ENCODE measurements at regions not wholly inside any gene's neighbourhood (a gene's known extent, or its start where the extent isn't known, plus 50 kb on each side); places are given as distances from the start of the nearest gene placed in this dataset.

DNA sequence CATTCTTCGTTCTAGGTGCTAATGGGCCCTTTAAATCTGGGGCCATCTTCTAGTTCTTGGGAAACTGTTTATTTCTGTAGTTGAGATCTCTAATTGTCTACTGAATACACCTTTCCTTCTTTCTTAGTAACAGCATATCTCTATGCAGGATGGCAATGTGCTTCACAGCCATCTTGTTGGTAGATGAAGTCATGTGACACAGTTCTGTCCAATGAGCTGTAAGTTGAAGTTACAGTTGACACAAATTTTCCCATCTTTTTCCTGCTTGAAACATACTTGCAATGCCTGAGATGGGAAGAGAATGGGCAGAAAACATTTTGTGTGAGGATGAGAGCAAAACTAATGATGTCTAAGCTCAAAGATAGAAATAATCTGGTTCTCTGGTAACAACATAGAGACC is 57.3 kb upstream of the PHLPP1 start:
- Histone ChIP-seq H3K79me2 (replicated peaks; ENCODE audit: insufficient read depth) (no peaks in the 10 kb centered on the region), H3K36me3 (ENCODE audit: insufficient read depth) (no peaks in the 10 kb centered on the region; the same call in 1 of the 2 replicates), H3K4me1 (ENCODE audit: insufficient read depth) (no peaks in the 10 kb centered on the region), H3F3A (replicated peaks; ENCODE audit: low read depth) (no peaks in the 10 kb centered on the region), H3K9me2 (ENCODE audit: insufficient read depth) (no peaks in the 10 kb centered on the region), H3K4me2 (no peak overlapping the region), H3K4me3 (no peak overlapping the region), H4K20me1 (replicated peaks; ENCODE audit: insufficient read depth) (no peaks in the 10 kb centered on the region), H3K27ac (ENCODE audit: low read depth) (no peak overlapping the region), H3K27me3 (ENCODE audit: insufficient read depth) (no peaks in the 10 kb centered on the region), H2AFZ (peak overlapping the region; percentile 57; the same call in 1 of the 2 replicates)
- DNase-seq (ENCODE audit: low spot score) (no peak), ATAC-seq (no peak)
- H3K4me3 Mint-ChIP-seq = no peak overlapping the region
- no peaks in the 10 kb centered on the region for H3K9me3 Mint-ChIP-seq
- H3K36me3 Mint-ChIP-seq (ENCODE audit: low read depth) = no peaks in the 10 kb centered on the region; the same call in 2 of the 3 replicates
- H3K27ac Mint-ChIP-seq = no peak overlapping the region
- no peak for TF ChIP-seq ZNF331 (CRISPR knock-in tag; IDR thresholded peaks at IDR 0.05; ENCODE audit: low read depth)
- TF ChIP-seq POLR2AphosphoS5 (IDR thresholded peaks at IDR 0.05; ENCODE audit: low read depth) = no peak
- TF ChIP-seq STAT1 (IDR thresholded peaks at IDR 0.05; ENCODE audit: unreplicated experiment) = no peak
- no peak for TF ChIP-seq CREB1 (CRISPR knock-in tag; IDR thresholded peaks at IDR 0.05; ENCODE audit: low read depth)
- TF ChIP-seq NANOG (IDR thresholded peaks at IDR 0.05; ENCODE audit: borderline replicate concordance) = no peak
- peaks cover 3% of the 10 kb centered on the region; the same call in 1 of the 3 replicates for H3K4me1 Mint-ChIP-seq
- H3K27me3 Mint-ChIP-seq (ENCODE audit: insufficient read depth, low read depth, poor library complexity) = peaks cover 2% of the 10 kb centered on the region

GRCh38 chr18:62659698-62660097 is 55.6 kb upstream of the PHLPP1 start:
- Mint-ChIP-seq H3K4me1 (peaks cover 3% of the 10 kb centered on the region; the same call in 1 of the 3 replicates), H3K36me3 (ENCODE audit: low read depth) (no peaks in the 10 kb centered on the region; the same call in 2 of the 3 replicates), H3K27me3 (ENCODE audit: insufficient read depth, low read depth, poor library complexity) (peaks cover 2% of the 10 kb centered on the region), H3K9me3 (no peaks in the 10 kb centered on the region), H3K4me3 (no peak overlapping the region), H3K27ac (no peak overlapping the region)
- no peak overlapping the region for H3K4me2 ChIP-seq
- TF ChIP-seq ZNF331 (CRISPR knock-in tag; IDR thresholded peaks at IDR 0.05; ENCODE audit: low read depth) (no peak), EZH2 (IDR thresholded peaks at IDR 0.05; ENCODE audit: low read depth, unreplicated experiment) (no peak), STAT1 (IDR thresholded peaks at IDR 0.05; ENCODE audit: unreplicated experiment) (no peak)
- TF ChIP-seq, protein P1, sequence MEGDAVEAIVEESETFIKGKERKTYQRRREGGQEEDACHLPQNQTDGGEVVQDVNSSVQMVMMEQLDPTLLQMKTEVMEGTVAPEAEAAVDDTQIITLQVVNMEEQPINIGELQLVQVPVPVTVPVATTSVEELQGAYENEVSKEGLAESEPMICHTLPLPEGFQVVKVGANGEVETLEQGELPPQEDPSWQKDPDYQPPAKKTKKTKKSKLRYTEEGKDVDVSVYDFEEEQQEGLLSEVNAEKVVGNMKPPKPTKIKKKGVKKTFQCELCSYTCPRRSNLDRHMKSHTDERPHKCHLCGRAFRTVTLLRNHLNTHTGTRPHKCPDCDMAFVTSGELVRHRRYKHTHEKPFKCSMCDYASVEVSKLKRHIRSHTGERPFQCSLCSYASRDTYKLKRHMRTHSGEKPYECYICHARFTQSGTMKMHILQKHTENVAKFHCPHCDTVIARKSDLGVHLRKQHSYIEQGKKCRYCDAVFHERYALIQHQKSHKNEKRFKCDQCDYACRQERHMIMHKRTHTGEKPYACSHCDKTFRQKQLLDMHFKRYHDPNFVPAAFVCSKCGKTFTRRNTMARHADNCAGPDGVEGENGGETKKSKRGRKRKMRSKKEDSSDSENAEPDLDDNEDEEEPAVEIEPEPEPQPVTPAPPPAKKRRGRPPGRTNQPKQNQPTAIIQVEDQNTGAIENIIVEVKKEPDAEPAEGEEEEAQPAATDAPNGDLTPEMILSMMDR (conservative IDR thresholded peaks at IDR 0.05; ENCODE audit: low read depth in 2 of 2) = peak; percentile 12 to 32; a peak in 2 of 4 replicates
- H3K36me3 ChIP-seq (ENCODE audit: insufficient read depth) = no peaks in the 10 kb centered on the region; the same call in 1 of the 2 replicates
- peak; percentile 31 for DNase-seq (ENCODE audit: low spot score)
- H3F3A ChIP-seq (replicated peaks; ENCODE audit: low read depth) = no peaks in the 10 kb centered on the region
- H3K27me3 ChIP-seq (ENCODE audit: insufficient read depth) = no peaks in the 10 kb centered on the region
- H3K4me1 ChIP-seq (ENCODE audit: insufficient read depth) = no peaks in the 10 kb centered on the region
- no peak overlapping the region for H3K27ac ChIP-seq (ENCODE audit: low read depth)
- H3K4me3 ChIP-seq = no peak overlapping the region
- no peaks in the 10 kb centered on the region for H4K20me1 ChIP-seq (replicated peaks; ENCODE audit: insufficient read depth)
- no peaks in the 10 kb centered on the region for H3K79me2 ChIP-seq (replicated peaks; ENCODE audit: insufficient read depth)
- ATAC-seq = peak; percentile 58
- H2AFZ ChIP-seq = no peak overlapping the region
- H3K9me2 ChIP-seq (ENCODE audit: insufficient read depth) = no peaks in the 10 kb centered on the region

DNA sequence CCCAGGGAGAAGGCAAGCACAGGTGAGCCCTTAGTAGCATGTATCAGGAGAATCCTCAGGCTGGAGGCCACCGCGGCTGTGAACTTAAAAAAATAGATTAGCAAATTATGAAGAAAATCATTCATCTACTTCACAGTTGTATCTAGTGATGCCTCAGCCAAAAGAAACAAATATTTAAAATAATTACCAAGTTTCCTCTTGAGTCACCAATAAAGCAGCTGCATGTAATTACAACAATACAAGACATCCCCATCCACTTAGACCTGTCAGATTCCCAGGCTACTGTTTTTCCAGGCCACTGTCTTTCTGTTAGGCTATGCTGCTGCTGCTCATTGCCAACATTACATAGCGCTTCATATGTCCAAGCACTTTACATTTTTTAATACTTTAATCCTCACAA is 54.6 kb upstream of the PHLPP1 start:
- H3K36me3 Mint-ChIP-seq (ENCODE audit: low read depth) = no peaks in the 10 kb centered on the region; the same call in 2 of the 3 replicates
- peaks cover 3% of the 10 kb centered on the region; the same call in 1 of the 3 replicates for H3K4me1 Mint-ChIP-seq
- Histone ChIP-seq H3K4me2 (no peak overlapping the region), H3K79me2 (replicated peaks; ENCODE audit: insufficient read depth) (no peaks in the 10 kb centered on the region), H3K27ac (ENCODE audit: low read depth) (no peak overlapping the region), H3K4me1 (ENCODE audit: insufficient read depth) (no peaks in the 10 kb centered on the region), H4K20me1 (replicated peaks; ENCODE audit: insufficient read depth) (no peaks in the 10 kb centered on the region), H3K27me3 (ENCODE audit: insufficient read depth) (no peaks in the 10 kb centered on the region), H2AFZ (no peak overlapping the region), H3F3A (replicated peaks; ENCODE audit: low read depth) (no peaks in the 10 kb centered on the region), H3K9me2 (ENCODE audit: insufficient read depth) (no peaks in the 10 kb centered on the region), H3K36me3 (ENCODE audit: insufficient read depth) (no peaks in the 10 kb centered on the region), H3K4me3 (no peak overlapping the region)
- H3K4me3 Mint-ChIP-seq = no peak overlapping the region
- DNase-seq (ENCODE audit: low spot score) (no peak), ATAC-seq (no peak)
- H3K27ac Mint-ChIP-seq = no peak overlapping the region
- H3K27me3 Mint-ChIP-seq (ENCODE audit: insufficient read depth, low read depth, poor library complexity) = peaks cover 2% of the 10 kb centered on the region
- H3K9me3 Mint-ChIP-seq = no peaks in the 10 kb centered on the region
- TF ChIP-seq POLR2AphosphoS5 (IDR thresholded peaks at IDR 0.05; ENCODE audit: low read depth) = no peak
- TF ChIP-seq STAT1 (IDR thresholded peaks at IDR 0.05; ENCODE audit: unreplicated experiment) = no peak
- TF ChIP-seq NANOG (IDR thresholded peaks at IDR 0.05; ENCODE audit: borderline replicate concordance) = no peak
- TF ChIP-seq, protein P2, sequence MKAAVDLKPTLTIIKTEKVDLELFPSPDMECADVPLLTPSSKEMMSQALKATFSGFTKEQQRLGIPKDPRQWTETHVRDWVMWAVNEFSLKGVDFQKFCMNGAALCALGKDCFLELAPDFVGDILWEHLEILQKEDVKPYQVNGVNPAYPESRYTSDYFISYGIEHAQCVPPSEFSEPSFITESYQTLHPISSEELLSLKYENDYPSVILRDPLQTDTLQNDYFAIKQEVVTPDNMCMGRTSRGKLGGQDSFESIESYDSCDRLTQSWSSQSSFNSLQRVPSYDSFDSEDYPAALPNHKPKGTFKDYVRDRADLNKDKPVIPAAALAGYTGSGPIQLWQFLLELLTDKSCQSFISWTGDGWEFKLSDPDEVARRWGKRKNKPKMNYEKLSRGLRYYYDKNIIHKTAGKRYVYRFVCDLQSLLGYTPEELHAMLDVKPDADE (IDR thresholded peaks at IDR 0.05) = no peak

Measured in GM23338 (cell line).